NCI-H2107 (cell line): ENCODE measurements at regions not wholly inside any gene's neighbourhood (a gene's known extent, or its start where the extent isn't known, plus 50 kb on each side); places are given as distances from the start of the nearest gene placed in this dataset.
A peak's percentile ranks its signal among the peaks of the same experiment; 100 is the strongest.

Experiments
- DNase-seq: peaks from one replicate; lab custom pipeline; 2025; lab: John Stamatoyannopoulos, UW

- DNase-seq = no peak
These were observed 494.1 kb downstream of the TOX3 start for GRCh38 chr16:52052818-52053217.

- no peak for DNase-seq
These were observed 495.4 kb downstream of the TOX3 start for GRCh38 chr16:52051414-52052172.

DNA sequence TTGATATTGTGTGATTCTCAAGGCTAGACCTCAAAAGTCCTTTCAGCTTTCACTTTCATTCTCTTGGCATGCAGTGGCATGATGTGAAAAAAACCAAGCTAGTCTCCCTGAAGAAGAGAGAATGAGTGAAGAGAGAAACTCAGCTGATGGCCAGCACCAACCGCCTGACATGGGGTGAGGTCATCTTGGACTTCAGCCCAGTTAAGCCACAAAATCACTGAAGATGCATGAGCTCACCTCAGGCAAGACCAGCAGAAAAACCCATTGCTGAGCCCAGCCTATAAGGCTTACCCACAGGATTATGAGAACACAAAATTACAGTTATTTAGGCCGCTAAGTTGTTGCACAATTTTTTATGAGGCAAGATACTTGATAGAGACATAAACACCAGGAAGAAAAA is 496.5 kb downstream of the TOX3 start:
- no peak for DNase-seq

- no peak for DNase-seq
These were observed 511.5 kb downstream of the TOX3 start for GRCh38 chr16:52035436-52035835.

GRCh38 chr16:52034830-52035229 is 512.1 kb downstream of the TOX3 start:
- DNase-seq = no peak

GRCh38 chr16:52033992-52034391 is 513.0 kb downstream of the TOX3 start:
- DNase-seq = no peak

DNA sequence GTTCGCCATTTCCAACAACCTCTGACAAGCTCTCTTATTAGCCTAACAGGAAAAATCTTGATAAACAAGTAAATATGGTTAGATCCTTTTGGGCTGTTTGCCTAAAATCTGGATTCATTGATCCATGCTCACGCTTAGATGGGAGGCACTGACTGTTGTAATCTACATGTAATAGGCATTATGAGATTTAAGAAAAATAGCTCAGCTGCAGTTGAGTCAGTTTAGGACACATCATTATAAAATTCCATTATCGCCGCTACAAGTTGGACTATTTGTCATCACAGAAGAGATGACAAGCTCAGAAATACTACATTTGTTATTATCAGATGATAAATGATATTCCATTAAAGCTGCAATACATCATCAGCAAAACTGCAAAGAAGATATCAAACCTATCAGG is 524.0 kb downstream of the TOX3 start:
- DNase-seq = no peak

- no peak for DNase-seq
These were observed 524.8 kb downstream of the TOX3 start for GRCh38 chr16:52022177-52022576.

GRCh38 chr16:52016387-52016786 is 530.6 kb downstream of the TOX3 start:
- DNase-seq = no peak

DNA sequence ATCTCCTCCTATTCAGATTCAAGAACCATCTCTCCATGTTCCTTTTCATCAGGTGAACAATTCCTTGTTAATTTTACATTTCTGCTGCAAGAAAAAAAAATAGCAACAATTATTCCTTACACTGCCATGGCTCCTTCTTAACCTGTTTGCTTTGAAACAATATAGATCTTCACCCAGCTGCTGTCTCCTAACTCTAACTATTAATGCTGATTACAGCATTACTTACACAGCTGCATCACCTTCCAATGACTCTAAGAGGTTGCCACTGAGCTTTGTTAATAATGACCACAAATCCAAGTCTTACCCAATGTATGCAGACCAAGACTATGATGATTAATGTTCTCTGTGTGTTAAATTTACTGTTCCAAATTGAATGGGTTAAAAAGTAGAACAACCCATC is 541.4 kb downstream of the TOX3 start:
- DNase-seq = no peak

DNA sequence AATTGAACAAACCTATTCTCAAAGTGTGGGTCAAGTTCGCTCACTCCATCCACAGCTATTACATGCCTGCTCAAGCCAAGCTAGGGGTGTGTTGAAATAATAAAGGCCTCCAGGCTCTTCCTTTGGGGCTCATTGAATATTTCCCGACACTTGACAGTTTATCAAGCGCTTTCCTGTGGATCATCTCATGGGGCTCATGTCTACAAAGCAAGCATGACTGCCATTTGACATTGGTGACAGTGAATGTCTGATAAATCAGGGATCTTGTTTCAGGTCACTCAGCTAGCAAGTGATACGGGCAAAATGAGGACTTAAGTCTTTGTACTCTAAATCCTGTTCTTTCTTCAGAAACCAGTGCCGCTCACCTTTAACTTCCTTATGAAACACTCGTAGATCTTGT is 542.6 kb downstream of the TOX3 start:
- no peak for DNase-seq

DNA sequence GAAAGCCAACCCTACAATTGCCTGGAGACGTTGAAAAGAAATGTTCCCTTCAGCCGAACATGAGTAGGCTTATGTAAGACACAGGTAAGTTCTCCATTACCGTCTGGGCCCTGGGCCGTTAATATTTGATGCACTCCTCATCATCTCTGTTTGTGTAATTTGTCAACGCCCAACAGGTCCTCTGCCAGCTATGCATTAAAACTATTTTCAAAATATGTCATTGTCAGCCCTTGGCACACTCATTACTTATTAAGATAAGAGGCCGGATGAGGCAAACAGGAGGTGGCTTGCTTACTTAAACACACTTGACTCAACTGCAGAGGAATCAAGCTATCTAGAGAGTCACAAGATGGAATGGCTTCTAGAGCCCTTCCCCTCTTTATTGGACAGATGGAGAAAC is 544.9 kb downstream of the TOX3 start:
- DNase-seq = no peak

GRCh38 chr16:51996516-51996915 is 550.4 kb downstream of the TOX3 start:
- DNase-seq = no peak

GRCh38 chr16:51994597-51994996 is 552.3 kb downstream of the TOX3 start:
- peak; percentile 92 for DNase-seq

DNA sequence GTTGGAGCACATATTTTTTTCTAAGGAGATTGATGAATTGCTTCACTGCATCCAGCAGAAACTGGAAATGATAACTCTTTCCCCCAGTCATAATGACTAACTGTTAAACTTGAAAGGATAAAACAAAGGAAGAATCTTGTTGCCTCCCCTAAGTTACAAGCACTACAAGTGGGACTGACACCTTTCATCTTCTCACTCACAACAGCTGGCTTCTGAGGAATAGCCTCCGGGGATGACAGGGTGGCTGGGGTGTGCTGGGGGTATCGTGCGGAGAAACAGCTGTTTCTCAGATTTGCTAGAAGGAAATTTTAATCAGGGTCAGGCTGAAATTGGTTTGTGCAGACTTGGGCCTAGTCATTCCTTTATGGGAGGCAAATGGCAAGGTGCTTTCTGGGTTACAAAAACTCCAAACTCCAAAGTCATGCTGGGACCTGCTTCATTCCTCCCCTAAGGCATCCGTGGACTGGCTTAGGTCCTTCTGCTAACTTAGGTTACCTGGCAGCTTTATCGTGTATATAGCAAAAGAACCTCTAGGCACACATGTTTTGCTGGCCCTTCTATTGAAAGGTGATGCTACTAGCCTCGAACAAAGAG is 557.2 kb downstream of the TOX3 start:
- DNase-seq = no peak

DNA sequence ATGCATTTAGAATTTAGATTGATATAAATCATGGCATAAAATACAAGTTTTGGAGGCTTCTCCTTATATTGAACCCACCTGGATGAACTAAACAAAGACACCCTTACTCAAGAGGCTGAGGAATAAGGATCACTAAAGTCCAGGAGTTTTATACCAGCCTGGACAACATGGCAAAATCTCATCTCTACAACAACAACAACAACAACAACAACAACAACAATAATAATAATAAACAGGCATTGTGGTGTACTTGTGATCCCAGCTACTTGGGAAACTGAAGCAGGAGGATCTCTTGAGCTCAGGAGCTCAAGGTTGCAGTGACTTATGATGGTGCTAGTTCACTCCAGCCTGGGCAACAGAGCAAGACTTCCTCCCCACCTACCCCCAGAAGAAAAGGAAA is 558.0 kb downstream of the TOX3 start:
- DNase-seq = no peak

GRCh38 chr16:51987519-51987918 is 559.4 kb downstream of the TOX3 start:
- DNase-seq = no peak

GRCh38 chr16:51986717-51987116 is 560.2 kb downstream of the TOX3 start:
- DNase-seq = no peak

DNA sequence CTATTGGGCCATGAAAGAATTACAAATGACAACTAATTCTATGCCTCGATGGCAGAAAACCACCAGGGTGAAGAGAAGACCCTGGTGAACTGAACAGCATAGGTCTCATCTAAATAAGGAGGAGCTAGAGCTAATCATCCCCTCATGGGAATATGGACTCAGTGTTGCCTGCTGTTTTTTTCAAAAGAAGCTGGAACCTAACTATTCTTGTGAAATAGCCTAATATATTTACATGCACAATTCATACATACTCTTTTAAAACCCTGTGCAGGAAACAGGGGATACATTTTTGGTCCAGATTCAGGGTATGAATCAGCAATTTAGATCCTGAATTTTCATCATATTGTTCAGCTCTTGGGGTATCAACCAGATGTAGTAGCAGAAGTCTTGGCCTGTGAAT is 560.6 kb downstream of the TOX3 start:
- no peak for DNase-seq

DNA sequence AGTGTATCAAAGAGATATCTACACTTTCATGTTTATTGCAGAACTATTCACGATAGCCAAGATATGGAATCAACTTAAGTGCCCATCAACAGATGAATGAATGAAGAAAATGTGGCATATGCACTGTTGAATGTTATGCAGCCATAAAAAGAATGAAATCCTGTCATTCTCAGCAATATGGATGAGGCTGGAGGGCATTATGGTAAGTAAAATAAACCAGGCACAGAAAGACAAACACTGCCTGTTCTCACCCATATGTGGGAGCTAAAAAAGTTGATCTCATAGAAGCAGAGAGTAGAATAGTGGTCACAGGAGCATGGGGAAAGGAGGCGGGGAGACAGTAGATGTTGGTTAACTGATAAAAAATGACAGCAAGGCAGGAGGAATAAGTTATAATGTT is 561.8 kb downstream of the TOX3 start:
- no peak for DNase-seq

DNA sequence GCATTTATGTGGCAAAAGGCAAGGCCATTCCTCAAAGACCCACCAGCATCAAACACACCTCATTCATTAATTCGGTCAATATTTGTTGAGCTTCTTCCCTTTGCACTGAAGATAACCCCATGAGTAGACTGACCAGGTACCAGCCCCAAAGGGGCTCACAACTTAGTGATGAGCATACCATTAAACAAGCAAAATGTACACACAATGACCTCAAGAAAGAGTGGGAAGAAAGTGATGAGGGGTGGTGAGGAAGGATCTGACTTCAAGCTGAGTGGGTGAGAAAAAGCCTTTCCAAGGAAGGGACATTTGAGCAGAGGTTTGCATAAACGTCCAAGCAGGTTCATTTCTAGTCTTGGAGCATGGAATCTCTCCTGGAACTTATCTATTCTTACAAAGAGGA is 562.5 kb downstream of the TOX3 start:
- DNase-seq = no peak

DNA sequence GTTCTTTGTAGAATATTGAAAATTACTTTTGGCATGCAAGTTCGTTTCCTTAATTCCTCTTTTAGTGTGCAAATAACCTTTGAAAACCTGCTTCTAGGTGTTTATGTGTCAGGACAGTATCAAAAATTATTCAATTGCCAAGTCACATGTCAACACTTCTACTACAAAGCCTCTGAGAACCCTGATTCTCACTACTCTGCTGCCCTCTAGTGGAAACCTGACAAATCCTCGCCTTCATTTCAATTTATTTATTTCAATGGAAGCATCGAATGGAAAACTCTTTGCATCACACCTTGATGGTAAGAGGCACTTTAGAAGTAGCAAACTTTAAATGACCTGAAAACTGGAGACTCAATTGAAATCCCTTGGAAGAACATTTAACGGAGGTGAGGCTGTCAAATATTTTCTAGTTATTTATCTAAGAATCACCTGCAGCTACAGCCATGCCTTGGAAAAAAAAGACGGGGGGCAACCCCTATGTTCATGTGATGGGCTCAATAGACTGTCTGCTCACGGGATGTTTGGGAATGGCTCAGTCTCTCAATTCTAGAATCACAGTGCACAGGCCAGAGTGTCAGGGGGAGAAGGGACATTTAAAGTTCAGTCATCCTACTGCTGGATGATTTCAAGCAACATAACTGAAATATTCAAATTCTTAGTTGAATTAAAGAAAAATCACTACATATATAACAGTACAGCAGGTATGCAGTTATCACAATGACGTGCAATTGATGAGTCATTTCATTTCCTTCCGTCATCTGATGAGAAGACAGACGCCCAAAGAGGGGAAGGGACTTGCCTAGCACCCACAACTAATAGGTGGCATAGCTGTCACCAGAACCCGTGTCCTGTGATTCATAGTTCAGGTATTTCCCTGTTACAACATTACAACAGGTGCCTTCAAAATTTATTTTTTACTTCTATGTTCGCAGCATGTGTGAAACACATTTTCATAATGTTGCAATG is 563.9 kb downstream of the TOX3 start:
- peak; percentile 79 for DNase-seq

DNA sequence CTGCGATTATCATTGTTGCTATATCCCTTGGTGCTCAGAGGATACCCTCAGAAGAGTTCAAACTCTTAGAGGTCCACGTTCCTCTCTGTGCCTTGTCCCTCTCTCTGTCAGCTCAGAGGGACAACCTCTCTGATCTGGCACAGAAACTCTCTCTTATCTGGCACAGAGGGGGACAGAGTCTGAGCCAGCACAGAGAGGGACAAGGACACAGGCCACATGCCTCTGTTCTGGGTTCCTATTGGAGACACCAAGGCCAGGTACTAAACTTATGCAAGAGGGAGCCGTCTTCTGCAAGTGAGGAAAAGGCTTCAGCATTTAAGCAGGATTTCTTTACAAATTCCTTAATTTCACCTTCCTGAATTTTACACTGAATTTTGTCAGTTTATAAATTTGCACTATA is 565.2 kb downstream of the TOX3 start:
- DNase-seq = no peak
